Dedifferentiated amniotic fluid mesenchymal stem cell (primary cell): ENCODE measurements at regions not wholly inside any gene's neighbourhood (a gene's known extent, or its start where the extent isn't known, plus 50 kb on each side); places are given as distances from the start of the nearest gene placed in this dataset.

Source experiments
- DNase-seq: peaks from one replicate; pipeline ENCODE4 v3.0.0-alpha.2; 2016; ENCODE audit errors: extremely low spot score

DNA sequence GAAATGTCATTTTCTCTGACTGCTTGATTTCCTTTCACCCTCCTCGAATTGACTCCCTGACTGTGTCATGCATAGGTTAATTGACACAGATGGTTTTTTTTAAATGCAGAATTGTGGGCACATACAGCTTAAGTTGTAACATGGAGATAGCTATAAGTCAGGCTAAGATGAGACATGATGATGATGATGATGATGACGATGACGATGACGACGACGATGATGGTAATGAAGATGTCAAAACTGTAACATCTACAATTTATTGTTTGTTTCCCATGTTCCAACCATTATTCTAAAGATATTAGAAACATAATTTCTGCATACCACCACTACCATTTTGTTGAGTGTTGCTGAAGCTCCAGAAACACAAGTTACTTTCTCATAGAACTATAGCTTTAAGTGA, 1232.8 kb downstream of the XPNPEP1 start:
- no peak for DNase-seq

DNA sequence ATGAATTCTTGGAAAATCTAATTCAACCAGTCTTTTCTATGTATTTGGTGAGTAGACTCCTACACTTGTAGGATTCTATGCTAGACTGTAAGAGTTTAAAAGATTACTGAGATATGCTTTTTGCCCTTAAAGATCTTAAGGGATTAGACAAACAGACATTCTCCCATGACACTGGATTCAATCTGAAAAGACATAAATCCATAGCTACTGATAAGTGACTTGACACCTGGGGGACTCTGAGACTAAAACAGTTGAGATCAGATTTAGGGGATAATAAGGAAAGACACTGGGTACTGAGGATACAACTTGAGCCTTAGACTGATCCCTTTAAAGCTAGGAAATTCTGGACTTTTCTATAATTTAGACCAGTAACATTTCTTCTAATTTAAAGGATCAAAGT, 1233.4 kb downstream of the XPNPEP1 start:
- no peak for DNase-seq

DNA sequence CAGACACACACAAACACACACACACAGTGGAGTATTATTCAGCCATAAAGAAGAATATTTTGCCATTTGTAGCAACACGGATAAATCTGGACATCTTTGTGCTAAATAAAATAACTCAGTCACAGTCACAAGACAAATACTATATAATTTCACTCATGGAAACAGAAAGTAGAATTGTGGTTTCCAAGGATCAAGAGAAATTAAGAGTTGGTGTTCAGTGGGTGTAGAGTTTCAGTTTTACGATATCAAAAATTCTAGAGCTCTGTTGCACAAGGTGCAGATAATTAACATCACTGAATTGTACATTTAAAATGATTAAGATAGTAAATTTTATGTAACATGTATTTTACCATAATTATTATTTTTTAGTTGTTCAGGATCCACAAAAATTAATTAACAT, 1235.0 kb downstream of the XPNPEP1 start:
- DNase-seq = no peak

DNA sequence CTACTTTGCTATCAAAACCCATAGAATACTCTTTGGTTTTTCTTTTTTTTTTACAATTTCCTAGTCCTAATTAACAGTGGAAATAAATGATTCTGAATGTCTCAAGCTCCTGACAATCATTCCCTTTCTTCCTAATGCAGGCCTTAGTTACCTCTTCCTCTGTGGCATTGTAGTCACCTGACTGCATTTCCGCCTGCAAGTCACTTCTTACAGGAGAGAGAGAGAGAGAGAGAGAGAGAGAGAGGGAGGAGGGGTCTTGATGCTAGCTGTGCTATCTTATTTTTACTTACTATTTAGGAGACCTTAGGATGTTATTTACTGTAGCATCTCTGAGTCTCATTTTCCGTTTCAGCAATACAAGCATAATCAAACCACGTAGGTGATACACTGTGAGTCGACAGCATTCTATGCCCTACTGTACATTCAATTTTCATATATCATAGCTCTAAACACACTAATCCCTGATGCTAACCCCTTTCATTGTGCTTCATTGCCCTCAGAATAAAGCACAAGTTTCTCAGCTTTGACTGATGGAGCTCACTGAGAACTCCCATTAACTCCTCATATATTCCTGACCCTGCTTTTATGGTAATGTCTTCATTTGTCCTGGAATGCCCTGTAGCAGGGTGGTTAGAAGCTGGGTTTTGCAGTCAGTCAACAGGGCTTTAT, 1237.3 kb downstream of the XPNPEP1 start:
- DNase-seq = no peak

DNA sequence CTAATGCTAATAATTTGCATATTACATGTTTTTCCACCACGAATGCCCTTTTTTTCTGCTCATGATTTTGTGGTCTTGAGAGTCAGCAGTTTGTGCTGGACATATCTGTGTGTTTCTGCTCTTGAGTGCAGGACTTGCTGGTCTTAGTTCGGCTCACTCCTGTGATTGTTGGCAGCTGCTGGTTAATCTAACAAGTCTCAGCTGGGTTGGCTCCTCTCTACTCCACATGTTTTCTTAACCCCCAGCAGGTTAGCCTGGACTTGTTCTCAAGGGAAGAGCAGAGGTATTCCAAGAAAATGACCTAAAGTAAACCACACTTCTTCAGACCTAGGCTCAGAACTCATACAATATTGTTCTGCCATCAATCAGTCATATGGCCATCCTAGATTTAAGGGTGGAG, 1238.9 kb downstream of the XPNPEP1 start:
- DNase-seq = no peak

DNA sequence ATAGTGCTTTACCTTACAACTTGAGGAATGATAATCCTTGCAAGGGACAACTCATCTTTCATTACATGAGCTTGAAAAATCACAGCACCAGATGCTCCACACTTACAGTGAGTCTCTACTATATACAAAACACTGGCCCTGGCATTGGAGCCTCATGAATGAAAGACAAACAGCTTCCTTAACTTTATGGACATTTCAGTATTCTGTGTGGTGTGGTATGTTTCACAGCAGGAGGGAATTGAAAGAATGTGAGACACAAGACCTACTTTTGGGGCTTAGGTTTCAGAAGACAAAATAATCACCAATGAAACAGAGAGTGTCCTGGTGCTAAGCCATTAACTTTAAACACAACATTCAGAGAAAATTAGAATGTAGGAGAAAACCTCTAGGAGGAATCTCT, 1249.6 kb downstream of the XPNPEP1 start:
- no peak for DNase-seq

DNA sequence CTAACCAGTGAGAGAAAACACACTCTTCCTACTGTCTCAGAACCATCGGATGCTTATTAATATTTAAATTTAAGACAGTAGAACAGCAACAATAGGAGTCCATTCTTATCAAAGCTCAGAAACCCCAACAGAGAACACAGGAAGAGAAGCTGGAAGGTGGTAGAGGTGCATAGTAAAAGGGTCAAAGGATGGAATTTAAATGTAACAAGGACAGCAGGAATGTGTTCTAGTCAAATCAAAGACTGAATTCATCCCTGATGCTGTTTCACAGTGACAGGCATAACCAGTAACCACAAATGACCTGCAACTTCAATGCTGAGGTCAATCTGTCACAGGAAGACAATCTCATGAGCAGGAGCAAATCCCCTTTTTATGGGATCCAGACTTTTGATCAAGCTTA, 1259.7 kb downstream of the XPNPEP1 start:
- no peak for DNase-seq

DNA sequence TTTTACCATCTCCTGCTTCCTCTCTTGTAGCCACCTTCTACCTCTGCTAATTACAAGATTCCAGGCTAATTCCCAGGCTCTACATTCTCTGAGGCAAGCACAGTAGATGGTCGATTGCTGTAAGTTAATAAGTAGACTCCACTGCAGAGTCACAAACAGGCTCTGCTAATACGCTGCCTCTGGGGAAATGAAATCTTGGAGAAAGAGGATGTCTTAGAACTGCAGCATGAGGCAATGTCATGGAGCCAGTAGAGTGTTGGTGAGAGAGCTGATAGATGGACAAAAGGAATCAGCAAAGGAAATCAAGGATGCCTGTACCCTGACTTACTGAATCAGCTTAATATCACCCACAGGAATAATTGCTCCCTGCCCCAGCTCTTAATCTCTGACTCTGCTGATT, 1260.3 kb downstream of the XPNPEP1 start:
- no peak for DNase-seq

DNA sequence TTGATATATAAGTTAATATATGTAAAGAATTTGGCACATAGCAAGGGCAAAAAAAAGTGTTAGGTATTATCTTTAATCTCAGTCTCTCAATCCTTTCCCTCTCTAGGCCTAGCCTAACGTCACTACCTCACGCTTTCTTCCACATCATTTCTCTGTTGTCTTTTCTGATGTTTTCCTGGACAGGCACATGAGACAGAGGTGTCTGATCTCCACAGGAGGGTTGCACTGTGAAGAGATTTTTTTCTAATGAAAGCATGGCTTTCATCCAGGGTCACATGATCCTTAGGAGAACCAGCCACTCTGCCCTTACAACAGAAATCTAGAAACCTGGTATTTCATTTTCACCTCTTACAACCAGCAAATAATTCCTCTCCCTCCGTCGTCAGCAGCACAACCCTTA, 1268.3 kb downstream of the XPNPEP1 start:
- DNase-seq = no peak

DNA sequence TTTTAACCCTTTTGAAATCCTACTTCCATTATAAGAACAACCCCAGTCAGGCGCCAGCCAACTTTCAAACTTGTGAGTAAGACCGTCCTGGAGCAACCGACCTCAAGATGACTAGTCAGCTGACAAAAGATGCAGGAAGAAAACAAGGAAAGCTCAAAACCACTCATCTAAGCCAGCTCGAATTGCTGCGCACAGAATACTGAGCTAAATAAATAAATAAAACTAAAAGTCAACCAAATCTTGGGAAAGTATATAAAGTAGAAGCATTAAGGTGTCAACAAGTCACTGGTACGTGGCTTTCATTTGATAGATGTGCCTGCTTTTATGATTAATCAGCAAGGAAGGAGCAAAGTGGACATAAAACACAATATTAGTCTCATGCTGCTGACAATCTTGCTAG, 1269.8 kb downstream of the XPNPEP1 start:
- no peak for DNase-seq

DNA sequence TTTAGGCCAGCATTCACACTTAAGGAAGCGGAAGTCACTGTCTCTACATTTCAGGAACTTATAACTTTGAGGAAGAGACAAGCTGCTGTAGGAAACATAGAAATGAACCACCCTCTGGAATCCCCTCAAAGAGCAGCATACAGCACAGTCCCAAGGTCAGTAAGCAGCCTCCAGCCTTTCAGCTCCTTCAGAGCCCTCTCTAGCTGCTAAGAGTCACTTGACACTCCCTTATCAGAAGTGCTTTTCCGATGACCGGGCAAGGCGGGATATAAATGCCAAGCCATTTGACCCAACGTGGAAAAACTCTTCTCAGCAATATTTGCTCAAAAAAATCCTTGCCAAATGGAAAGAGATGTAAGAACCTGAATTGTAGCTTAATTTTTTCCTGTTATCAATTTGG, 1284.3 kb downstream of the XPNPEP1 start:
- no peak for DNase-seq

DNA sequence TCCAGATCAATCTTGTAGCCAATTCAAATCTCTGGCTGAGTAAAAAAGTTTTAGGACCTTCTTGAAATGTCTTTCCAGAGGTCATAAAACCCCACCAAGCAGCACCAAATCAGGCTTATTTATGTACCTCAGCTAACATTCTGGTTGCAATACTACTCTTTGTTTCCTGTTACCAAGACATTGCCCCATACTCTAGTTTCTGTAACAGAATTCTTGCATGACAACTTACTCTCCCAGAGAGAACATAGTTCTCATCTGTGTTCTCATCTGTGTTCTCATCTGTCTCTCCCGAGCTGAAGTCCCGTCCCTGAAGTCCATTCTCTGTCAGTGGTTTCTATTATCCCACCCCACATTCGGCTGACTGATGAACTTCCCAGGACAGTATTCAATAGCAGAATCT, 1285.1 kb downstream of the XPNPEP1 start:
- no peak for DNase-seq

DNA sequence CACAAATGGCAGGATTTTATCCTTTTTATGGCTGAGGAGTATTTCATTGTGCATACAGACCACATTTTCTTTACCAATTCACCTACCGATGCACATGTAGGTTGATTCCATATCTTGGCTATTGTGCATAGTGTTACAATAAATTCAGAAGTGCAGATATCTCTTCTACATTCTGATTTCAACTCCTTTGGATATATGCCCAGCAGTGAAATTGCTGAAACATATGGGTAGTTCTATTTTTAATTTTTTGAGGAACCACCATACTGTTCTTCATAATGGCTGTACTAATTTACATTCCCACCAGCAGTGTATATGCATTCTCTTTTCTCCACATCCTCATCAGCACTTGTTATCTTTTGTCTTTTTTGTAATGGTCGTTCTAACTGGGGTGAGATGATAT, 1290.3 kb downstream of the XPNPEP1 start:
- DNase-seq = no peak

DNA sequence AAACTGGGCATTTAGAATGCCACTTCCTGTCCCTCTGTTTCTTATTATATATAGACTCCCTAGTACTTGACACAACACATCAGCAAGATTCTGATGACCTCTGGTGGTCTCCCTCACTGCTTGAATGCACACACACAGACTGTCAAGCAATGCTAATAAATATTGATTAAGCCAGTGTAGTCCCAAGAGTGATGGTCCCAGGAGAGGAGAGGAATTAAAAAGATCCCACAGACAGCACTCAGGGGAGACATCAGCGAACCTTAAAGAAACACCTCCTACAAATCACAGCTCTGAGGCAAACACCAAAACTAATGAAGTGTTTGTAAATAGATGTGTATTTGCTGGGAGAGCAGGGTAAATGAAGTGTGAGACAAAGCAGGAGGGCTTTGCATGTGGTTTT, 1291.2 kb downstream of the XPNPEP1 start:
- no peak for DNase-seq

DNA sequence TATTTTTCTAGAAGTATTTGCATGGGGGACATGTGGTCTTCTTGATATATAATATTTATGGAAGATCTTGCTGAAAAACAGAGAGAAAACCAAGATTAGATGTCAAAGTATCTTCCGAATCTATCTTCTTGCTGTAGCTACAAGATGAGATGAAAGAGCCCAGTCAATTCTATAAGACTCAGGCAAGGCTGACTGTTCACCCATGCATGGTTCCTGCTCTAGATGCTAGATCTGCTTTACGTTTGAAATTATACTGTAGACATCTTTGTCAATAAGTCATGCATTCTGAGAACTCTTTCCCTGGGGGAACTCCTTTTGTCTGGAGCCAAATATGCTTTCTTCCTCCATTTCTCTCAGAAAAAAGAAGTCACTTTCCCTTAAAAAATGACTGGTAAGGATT, 1292.0 kb downstream of the XPNPEP1 start:
- DNase-seq = no peak

DNA sequence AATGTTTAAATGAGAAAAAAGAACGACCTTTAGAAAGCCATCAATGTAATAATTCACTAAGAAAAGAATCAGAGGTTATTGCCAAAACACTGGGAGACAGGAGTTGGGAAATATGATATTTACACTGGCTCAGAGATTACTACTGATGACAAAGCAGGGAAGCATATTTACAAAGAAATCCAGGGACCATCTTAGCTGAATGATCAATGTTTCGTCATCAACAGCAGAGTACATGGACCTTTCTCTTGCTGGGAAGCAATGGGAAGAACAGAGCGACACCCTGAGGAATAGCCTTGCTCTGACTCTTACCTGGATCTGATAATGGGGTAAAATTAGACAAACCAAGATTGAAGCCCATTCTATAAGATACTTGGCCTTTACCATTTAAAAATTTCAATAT, 1293.5 kb downstream of the XPNPEP1 start:
- no peak for DNase-seq

DNA sequence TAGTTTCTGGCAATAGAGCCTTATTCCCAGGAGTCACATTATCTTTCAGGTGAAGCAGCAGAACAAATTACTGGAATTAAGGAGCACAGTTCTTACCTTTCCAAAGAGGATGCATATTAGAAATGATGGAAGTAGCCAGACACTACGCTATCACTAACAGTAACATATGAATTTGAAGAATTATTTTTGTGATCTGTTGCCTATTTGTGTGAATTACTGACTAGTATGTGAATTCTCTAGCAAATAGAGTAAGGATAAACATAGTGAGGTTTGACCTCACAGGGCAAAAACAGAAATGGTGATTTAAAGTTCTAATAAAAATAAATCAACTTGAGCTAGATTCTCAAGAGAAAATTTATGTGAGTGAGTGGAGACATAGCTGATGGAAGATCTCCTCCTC, 1299.3 kb downstream of the XPNPEP1 start:
- DNase-seq = no peak

DNA sequence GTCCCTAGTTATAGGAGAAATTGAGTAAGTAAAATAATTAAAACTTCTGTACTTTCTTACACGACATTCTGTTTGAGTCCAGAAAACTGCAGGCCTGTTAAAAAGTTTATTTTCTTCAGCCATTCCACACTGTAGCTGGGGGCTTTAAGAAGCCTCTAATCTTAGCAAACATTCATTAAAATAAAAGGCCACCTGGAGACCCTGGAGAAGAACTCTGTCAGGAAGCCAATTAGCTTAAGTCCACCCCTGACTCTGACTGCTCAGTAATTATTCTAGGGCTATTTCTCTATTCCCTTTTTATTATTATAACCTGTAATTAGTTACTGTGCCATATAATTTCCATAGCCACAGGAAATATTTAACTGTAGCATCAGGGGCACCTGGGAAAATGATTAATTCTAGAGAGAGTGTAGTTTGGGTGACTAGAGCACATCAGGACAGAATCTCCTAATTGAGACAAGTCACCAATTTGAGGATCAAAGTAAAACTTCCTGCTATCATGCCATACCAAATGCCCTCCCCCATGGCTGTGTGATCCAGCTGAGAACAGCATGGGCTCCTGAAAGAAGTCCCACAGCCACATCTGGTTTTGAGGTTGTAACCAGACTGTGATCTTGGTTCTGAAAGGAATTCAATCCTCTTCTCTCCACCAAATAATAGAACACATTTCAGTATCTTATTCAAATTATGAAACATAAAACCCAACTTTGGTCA, 1302.3 kb downstream of the XPNPEP1 start:
- no peak for DNase-seq

DNA sequence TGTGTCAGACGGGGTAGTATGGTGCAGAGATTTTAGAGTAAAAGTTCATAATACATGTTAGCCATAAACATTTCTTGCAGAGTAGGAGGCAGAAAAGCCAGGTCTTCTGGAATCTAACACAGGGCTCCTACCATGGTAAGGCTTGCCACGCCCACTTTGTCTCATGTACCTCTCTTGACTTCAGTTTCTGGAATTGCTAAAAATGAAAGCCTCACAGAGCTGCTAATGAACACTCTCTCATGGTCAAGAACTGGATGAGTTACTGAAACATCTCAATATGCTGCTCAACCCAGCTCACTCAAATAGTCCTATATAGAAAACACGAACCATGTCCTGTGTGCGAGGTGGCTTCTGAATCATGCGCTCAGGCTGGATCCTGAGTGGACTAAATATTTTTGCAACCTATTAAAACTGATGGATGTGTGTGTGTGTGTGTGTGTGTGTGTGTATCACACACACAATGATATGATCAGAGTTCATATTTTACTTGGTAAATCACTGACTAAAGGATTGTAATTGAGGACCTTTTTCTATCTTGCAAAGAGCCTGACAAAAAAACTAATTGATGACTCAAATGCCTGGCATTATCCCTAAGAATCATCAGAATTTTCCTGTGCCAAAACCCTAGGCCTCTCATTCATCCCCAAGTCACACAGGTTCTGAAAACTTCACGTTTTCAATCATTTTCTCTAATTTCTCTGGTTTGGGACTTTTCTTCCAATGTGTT, 1306.6 kb downstream of the XPNPEP1 start:
- no peak for DNase-seq

DNA sequence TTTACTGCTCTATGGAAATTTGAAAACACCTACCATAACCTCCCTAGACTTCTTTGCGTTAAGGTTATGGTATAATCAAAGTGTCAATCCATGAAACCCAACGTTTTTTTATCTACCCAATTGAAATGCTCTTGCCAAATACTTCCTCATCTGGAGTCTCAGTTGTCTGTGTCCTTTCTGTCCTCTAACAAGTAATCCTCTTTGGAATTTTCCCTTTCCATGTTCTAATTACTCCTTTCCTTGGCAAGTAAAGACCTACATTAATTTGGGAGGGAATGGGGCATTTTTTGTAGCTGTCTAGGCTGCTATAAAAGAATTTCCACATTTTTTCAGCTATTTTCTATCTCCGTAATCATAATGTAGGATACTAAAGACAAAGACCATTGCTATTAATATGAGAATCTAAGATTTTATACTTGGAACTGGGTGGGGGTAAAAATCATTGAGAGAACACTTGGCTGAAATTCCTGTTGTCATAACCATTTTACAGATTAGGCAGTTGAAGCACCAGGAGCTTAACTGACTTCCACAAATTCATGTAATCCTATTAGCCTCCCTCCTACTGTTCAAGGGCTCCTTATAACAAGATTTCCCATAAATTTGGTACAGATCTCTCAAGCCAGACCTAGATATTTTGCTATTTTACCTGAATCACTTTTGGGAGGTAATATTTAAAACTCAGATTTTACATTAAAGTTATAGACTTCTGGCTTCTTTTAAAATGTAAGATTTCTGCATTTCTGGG, 1307.6 kb downstream of the XPNPEP1 start:
- DNase-seq = no peak

DNA sequence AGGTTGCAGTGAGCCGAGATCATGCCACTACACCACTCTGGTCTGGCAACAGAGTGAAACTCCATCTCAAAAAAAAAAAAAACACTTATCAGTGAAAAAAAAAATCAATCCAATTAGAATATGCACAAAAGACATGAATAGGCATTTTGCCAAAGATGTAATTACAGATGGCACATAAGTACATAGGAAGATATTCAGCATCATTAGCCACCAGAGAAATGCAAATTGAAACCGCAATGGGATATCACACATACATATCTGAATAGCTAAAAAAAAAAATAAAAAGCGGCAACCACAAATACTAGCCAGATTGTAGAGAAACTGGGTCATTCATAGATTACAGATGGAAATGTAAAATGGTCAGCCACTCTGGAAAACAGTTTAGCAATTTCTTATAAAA, 1310.8 kb downstream of the XPNPEP1 start:
- DNase-seq = no peak

DNA sequence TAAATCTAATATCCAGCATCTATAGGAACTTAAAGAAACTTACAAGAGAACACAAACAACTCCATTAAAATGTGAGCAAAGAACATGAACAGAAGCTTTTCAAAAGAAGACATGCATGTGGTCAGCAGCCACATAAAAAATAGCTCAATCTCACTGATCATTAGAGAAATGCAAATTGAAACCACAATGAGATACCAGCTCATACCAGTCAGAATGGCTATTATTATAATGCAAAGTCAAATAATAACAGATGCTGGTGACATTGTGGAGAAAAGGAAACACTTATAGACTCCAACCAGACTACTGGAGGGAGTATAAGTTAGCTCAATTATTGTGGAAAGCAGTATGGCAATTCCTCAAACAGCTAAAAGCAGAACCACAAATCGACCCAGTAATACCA, 1314.5 kb downstream of the XPNPEP1 start:
- DNase-seq = no peak
